Colonic mucosa (tissue), 4 donors: ENCODE measurements at regions not wholly inside any gene's neighbourhood (a gene's known extent, or its start where the extent isn't known, plus 50 kb on each side); places are given as distances from the start of the nearest gene placed in this dataset.

Experiments used
- DNase-seq: peaks from one replicate; pipeline ENCODE4 v3.0.0-alpha.2; 2020
- H3K27ac ChIP-seq: fragments of 200-600 bp; one replicate; pipeline ENCODE4 v1.8.0; 2021
- H3K27me3 ChIP-seq: fragments of 200-600 bp; one replicate; pipeline ENCODE4 v1.8.0; 2021
- H3K36me3 ChIP-seq: fragments of 200-600 bp; one replicate; pipeline ENCODE4 v1.8.0; 2021
- H3K4me1 ChIP-seq: fragments of 200-600 bp; one replicate; pipeline ENCODE4 v1.8.0; 2021; ENCODE audit warnings: mild to moderate bottlenecking
- H3K4me3 ChIP-seq: fragments of 200-600 bp; one replicate; pipeline ENCODE4 v1.8.0; 2021
- H3K9ac ChIP-seq, 2 donors: one replicate each; pipeline ENCODE4 v1.7.0; 2013; ENCODE audit warnings: control low read depth in 2 of 2, low read depth in 2 of 2, low read length in 2 of 2
- H3K9me3 ChIP-seq: fragments of 200-600 bp; one replicate; pipeline ENCODE4 v1.8.0; 2021
- CTCF ChIP-seq: fragments of 200-600 bp; IDR thresholded peaks from one replicate; pipeline ENCODE4 v1.8.0; 2022; ENCODE audit warnings: antibody characterized with exemption, mild to moderate bottlenecking
- intact Hi-C: fragments of 100-400 bp; cut with DNase I; formaldehyde crosslinking; loops from one replicate; pipeline ENCODE4 v1.14.1; 2022
- donor health status: healthy.
- donor health status: DM: no; HTN: no; CAD: no.
- donor health status: DM: no; HTN: no; CAD: no.

GRCh38 chr6:149230712-149231460, 86.6 kb upstream of the TAB2 start:
- H3K36me3 ChIP-seq = no peaks in the 10 kb centered on the region
- DNase-seq = no peak
- H3K27ac ChIP-seq = no peak overlapping the region
- H3K9me3 ChIP-seq = no peaks in the 10 kb centered on the region
- H3K4me1 ChIP-seq = no peaks in the 10 kb centered on the region
- intact Hi-C loops = no loop called here
- H3K27me3 ChIP-seq = no peaks in the 10 kb centered on the region
- no peak overlapping the region for H3K9ac ChIP-seq
- no peak overlapping the region for H3K4me3 ChIP-seq
- TF ChIP-seq CTCF = no peak

- intact Hi-C loops = no loop called here
- Histone ChIP-seq H3K9ac (no peak overlapping the region), H3K9me3 (no peaks in the 10 kb centered on the region), H3K36me3 (no peaks in the 10 kb centered on the region), H3K27ac (no peak overlapping the region), H3K4me3 (no peak overlapping the region), H3K27me3 (no peaks in the 10 kb centered on the region), H3K4me1 (no peaks in the 10 kb centered on the region)
- TF ChIP-seq CTCF = no peak
- DNase-seq = no peak
These were observed 85.7 kb upstream of the TAB2 start for GRCh38 chr6:149231778-149232177.

GRCh38 chr6:149233056-149233715, 84.3 kb upstream of the TAB2 start:
- Histone ChIP-seq H3K36me3 (no peaks in the 10 kb centered on the region), H3K4me3 (no peak overlapping the region), H3K27me3 (no peaks in the 10 kb centered on the region), H3K9ac (no peak overlapping the region), H3K27ac (no peak overlapping the region), H3K4me1 (no peaks in the 10 kb centered on the region), H3K9me3 (no peaks in the 10 kb centered on the region)
- TF ChIP-seq CTCF = no peak
- intact Hi-C loops = no loop called here
- no peak for DNase-seq

GRCh38 chr6:149234051-149234962, 83.2 kb upstream of the TAB2 start:
- DNase-seq = no peak
- intact Hi-C loops = no loop called here
- Histone ChIP-seq H3K9ac (no peak overlapping the region), H3K4me1 (no peaks in the 10 kb centered on the region), H3K9me3 (no peaks in the 10 kb centered on the region), H3K27ac (no peak overlapping the region), H3K36me3 (no peaks in the 10 kb centered on the region), H3K4me3 (no peak overlapping the region), H3K27me3 (no peaks in the 10 kb centered on the region)
- TF ChIP-seq CTCF = no peak

- intact Hi-C loops = no loop called here
- no peak overlapping the region for H3K27ac ChIP-seq
- H3K9ac ChIP-seq = no peak overlapping the region
- DNase-seq = peak; percentile 44
- H3K4me3 ChIP-seq = no peak overlapping the region
- no peaks in the 10 kb centered on the region for H3K36me3 ChIP-seq
- H3K27me3 ChIP-seq = no peaks in the 10 kb centered on the region
- H3K4me1 ChIP-seq = no peaks in the 10 kb centered on the region
- no peak for TF ChIP-seq CTCF
- no peaks in the 10 kb centered on the region for H3K9me3 ChIP-seq
These were observed 82.4 kb upstream of the TAB2 start for GRCh38 chr6:149235130-149235561.
